ENCODE measurements at regions not wholly inside any gene's neighbourhood (a gene's known extent, or its start where the extent isn't known, plus 50 kb on each side); places are given as distances from the start of the nearest gene placed in this dataset.

DNA sequence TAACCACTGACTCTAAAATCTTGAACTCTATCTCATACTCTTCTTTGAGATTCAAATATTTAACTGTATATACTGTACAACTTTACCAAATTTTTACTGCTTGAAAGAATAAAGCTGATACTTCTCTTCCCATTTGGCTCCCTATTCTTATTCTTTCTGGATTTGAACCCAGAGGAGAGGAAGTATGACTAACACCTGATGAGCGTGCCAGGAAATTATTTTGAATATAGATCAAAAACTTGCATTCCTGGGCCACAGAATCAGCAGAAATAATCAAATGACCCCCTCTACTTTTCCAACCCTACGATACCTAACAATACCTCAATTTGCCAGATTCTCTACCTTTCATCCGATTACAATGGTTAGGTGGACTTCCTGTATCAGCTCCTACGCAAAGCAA lies 285.8 kb downstream of the ISL1 start:
- H3K27ac ChIP-seq: no peak overlapping the region
- TF ChIP-seq ZFX (IDR thresholded peaks at IDR 0.05) (no peak), CTCF (conservative IDR thresholded peaks at IDR 0.05) (no peak)

GRCh38 chr5:51678330-51678729 lies 295.1 kb downstream of the ISL1 start:
- no peak for TF ChIP-seq ZFX (IDR thresholded peaks at IDR 0.05)
- TF ChIP-seq CTCF (conservative IDR thresholded peaks at IDR 0.05): no peak
- no peak overlapping the region for H3K27ac ChIP-seq

GRCh38 chr5:51679286-51679685 lies 296.0 kb downstream of the ISL1 start:
- TF ChIP-seq CTCF (conservative IDR thresholded peaks at IDR 0.05): no peak
- no peak for TF ChIP-seq ZFX (IDR thresholded peaks at IDR 0.05)
- H3K27ac ChIP-seq: no peak overlapping the region

GRCh38 chr5:51684794-51685355 lies 301.6 kb downstream of the ISL1 start:
- no peak overlapping the region for H3K27ac ChIP-seq
- TF ChIP-seq ZFX (IDR thresholded peaks at IDR 0.05) (no peak), CTCF (conservative IDR thresholded peaks at IDR 0.05) (peak; percentile 33)

GRCh38 chr5:51685419-51685818 lies 302.2 kb downstream of the ISL1 start:
- no peak for TF ChIP-seq CTCF (conservative IDR thresholded peaks at IDR 0.05)
- TF ChIP-seq ZFX (IDR thresholded peaks at IDR 0.05): no peak
- no peak overlapping the region for H3K27ac ChIP-seq

DNA sequence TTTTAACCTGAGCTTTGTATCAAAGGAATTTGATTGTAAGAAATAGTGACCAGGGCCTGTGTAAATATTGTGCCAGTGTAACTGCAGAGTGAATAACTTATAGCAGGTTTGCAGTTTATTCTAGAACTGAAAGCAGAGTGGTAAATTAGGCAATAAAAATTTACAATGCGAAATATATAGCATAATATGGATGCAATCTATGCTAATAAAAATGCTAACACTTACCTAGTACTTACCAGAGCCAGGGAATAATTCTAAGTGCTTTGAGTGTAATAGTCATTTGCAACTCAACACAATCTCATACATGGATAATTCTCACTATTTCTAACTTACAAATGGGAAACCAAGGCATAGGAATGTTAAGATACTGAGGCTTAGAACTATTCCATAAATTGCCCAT lies 303.4 kb downstream of the ISL1 start:
- no peak overlapping the region for H3K27ac ChIP-seq
- TF ChIP-seq CTCF (conservative IDR thresholded peaks at IDR 0.05) (no peak), ZFX (IDR thresholded peaks at IDR 0.05) (no peak)

DNA sequence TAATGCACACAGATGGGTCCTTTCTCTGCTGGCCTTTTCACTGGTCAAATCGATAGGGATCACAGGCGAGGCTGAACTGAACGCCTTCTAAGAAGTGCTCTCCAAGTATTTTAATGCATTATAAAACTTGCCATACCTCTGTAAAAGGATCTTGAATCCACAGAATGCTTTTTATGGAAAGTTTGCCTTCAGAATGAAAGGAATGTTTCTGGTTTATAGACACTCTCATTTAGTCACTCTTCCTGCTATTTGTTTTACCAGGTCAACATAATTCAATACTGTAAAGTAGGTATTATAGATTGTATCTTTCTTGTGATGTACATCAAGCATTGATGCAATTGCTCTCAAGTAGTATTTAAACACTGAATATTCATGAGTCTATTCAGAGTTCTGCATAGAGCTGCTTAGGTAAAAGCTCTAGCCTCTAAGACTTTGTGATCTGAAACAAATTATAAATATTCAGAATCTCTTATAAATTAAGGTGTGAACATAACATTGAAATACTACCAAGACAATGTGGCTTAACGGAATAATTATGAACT lies 308.4 kb downstream of the ISL1 start:
- H3K27ac ChIP-seq: no peak overlapping the region
- no peak for TF ChIP-seq ZFX (IDR thresholded peaks at IDR 0.05)
- no peak for TF ChIP-seq CTCF (conservative IDR thresholded peaks at IDR 0.05)

Data from C4-2B (cell line).